NCI-H510A treated with DMSO at 0.1 percent for 48 hours (cell line): ENCODE measurements at regions not wholly inside any gene's neighbourhood (a gene's known extent, or its start where the extent isn't known, plus 50 kb on each side); places are given as distances from the start of the nearest gene placed in this dataset.

Experiments used
- DNase-seq: peaks from one replicate; lab custom pipeline; 2025; lab: John Stamatoyannopoulos, UW

DNA sequence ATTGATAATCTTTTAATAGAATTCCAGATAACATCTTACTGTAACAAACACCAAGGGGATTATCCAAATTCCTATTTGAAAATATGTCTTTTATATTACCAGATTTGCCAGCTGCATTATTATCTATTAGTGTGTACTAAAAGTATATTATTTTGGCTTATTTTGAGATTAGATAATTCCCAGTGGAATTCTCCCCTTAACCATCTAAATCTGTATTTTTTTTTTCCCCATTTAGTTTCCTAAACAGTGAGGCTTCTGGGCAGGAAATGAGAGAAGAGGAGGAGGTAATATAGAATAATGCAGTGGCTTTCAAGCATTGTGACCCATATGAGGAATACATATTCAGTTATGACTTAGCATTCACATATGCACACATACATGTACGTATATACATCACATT, 53.5 kb upstream of the ABL1 start:
- DNase-seq: no peak

DNA sequence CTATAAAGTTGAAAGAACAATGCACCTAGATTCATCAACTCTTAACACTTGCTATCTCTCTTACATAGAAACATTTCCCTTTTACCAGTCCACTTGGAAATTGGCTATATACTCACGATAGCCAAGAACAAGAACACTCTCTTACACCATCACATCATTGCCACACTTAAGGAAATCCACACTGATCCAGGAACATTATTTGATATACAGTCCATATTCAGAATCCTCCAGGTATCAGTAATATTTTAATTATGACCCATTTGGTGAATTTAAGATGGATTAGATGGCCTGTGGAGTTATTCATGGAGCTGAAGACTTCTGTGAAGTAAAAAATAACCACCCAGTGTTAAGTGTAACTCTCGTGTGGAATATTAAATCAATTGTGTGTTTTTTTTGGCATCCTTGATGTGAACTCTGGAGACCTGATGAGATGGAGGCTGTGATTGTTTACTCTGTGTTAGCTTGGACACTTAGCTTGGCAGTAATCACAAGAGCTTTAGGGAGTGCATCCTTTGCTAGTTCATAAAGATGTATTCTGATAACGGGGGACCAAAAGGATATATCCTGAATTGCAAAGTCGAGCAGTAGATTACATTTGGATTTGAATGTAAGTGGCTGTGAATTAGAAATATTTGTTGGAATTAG, 52.0 kb upstream of the ABL1 start:
- no peak for DNase-seq

DNA sequence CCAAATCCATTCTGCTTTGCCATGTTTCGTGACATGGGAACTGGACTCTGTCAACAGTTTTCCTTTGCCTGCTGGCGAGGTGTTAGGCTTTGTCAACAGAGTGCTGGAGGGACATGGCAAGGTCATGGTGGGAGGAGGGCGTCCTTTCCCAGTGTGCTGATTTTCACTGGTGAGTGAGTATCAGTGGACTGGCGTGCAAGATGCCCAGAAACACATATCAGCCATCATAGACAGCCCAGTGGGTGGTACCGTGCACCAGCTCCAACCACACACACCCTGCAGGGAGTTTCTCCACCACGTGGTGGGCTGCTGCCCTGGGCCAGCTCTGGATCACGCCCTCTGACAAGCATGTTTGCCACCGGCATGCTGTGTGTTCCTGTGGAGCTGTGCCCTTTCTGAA, 50.0 kb upstream of the ABL1 start:
- no peak for DNase-seq
